Endothelial cell of umbilical vein (primary cell): ENCODE measurements at regions not wholly inside any gene's neighbourhood (a gene's known extent, or its start where the extent isn't known, plus 50 kb on each side); places are given as distances from the start of the nearest gene placed in this dataset.

Experiments used
- BruUV-seq: library from RNA; stranded (reverse); fragments of 400-500 nt; replicated peaks from 2 replicates; lab custom pipeline; 2021; lab: Mats Ljungman, UMichigan
- CTCF ChIA-PET: fragments of 300-600, 350-600 bp; sonication (Branson Sonifier 250); formaldehyde crosslinking; loops from one replicate; lab custom pipeline; 2021; ENCODE audit warnings: antibody characterized with exemption, inconsistent platforms; lab: Charles Lee
- POLR2A ChIA-PET: fragments of 300-600, 350-600 bp; sonication (Branson Sonifier 250); formaldehyde crosslinking; loops from one replicate; lab custom pipeline; 2021; ENCODE audit warnings: antibody characterized with exemption, inconsistent platforms; lab: Charles Lee
- DNase-seq: peaks from one replicate; pipeline ENCODE4 v3.0.0-alpha.2; 2011; ENCODE audit warnings: low read depth, low spot score
- FAIRE-seq: peaks from 2 replicates; lab custom pipeline; 2011; peaks lifted over from hg19 to GRCh38; lab: Jason Lieb, UNC
- H2AFZ ChIP-seq: 2 replicates; pipeline ENCODE4 v1.6.0; 2012; ENCODE audit warnings: low read depth, low read length, control low read depth, inconsistent platforms
- H3K27ac ChIP-seq: 2 replicates; pipeline ENCODE4 v1.5.1; 2011; ENCODE audit warnings: low read depth, mild to moderate bottlenecking, control low read depth, low read length, moderate library complexity; ENCODE audit not compliant: insufficient read depth
- H3K27me3 ChIP-seq, 2 experiments: 2 replicates each; pipeline versions ENCODE4 v1.6.0 to v1.6.1; 2011; ENCODE audit warnings: low read length in 2 of 2, mixed read lengths in 1 of 2; ENCODE audit not compliant: control insufficient read depth in 2 of 2, insufficient read depth in 2 of 2
- H3K36me3 ChIP-seq, 2 experiments: 2 replicates in 1 of 2; 3 replicates in 1 of 2; pipeline ENCODE4 v1.5.1; 2011; ENCODE audit warnings: low read length in 2 of 2, mild to moderate bottlenecking in 1 of 2, moderate library complexity in 1 of 2; ENCODE audit not compliant: control insufficient read depth in 2 of 2, insufficient read depth in 2 of 2; ENCODE audit errors: extremely low read depth in 1 of 2
- H3K4me1 ChIP-seq: 3 replicates; pipeline ENCODE4 v1.5.1; 2011; ENCODE audit warnings: mild to moderate bottlenecking, low read length; ENCODE audit not compliant: control insufficient read depth, insufficient read depth; ENCODE audit errors: extremely low read depth
- H3K4me2 ChIP-seq: 2 replicates; pipeline ENCODE4 v1.6.1; 2011; ENCODE audit warnings: low read length, control low read depth, mixed read lengths; ENCODE audit not compliant: insufficient read depth
- H3K4me3 ChIP-seq, 3 experiments: fragments of 200-600 bp in 1 of 3; sonication (generic), shearing (Covaris generic) in 1 of 3; replicated peaks in 1 of 3; 2 replicates each; pipeline ENCODE4 v1.5.1; 2011 to 2016; ENCODE audit warnings: control low read depth in 3 of 3, low read length in 3 of 3, mild to moderate bottlenecking in 2 of 3, inconsistent platforms in 1 of 3, low read depth in 1 of 3, moderate library complexity in 1 of 3; ENCODE audit not compliant: insufficient read depth in 1 of 3
- H3K79me2 ChIP-seq: 2 replicates; pipeline ENCODE4 v1.6.0; 2012; ENCODE audit warnings: low read length, inconsistent platforms; ENCODE audit not compliant: control insufficient read depth, insufficient read depth
- H3K9ac ChIP-seq: replicated peaks from 2 replicates; pipeline ENCODE3; 2011; ENCODE audit warnings: low read length, control low read depth; ENCODE audit not compliant: insufficient read depth; ENCODE audit errors: extremely low read depth
- H3K9me1 ChIP-seq: replicated peaks from 3 replicates; pipeline ENCODE4 v1.6.0; 2011; ENCODE audit warnings: mild to moderate bottlenecking, low read length; ENCODE audit not compliant: control insufficient read depth, insufficient read depth; ENCODE audit errors: extremely low read depth
- H3K9me3 ChIP-seq: replicated peaks from 2 replicates; pipeline ENCODE4 v1.5.1; 2012; ENCODE audit warnings: low read length, inconsistent platforms; ENCODE audit not compliant: control insufficient read depth, insufficient read depth
- H4K20me1 ChIP-seq: replicated peaks from 2 replicates; pipeline ENCODE3; 2011; ENCODE audit warnings: mild to moderate bottlenecking, low read length; ENCODE audit not compliant: control insufficient read depth, insufficient read depth; ENCODE audit errors: extremely low read depth
- MYC ChIP-seq: IDR thresholded peaks from one replicate; pipeline ENCODE4 v1.6.1; 2011; ENCODE audit warnings: mild to moderate bottlenecking, low read depth, low read length
- POLR2A ChIP-seq: IDR thresholded peaks from 2 replicates; pipeline ENCODE4 v1.6.1; 2012; ENCODE audit warnings: low read depth, mild to moderate bottlenecking, control low read depth, low read length
- POLR2AphosphoS5 ChIP-seq: IDR thresholded peaks from 2 replicates; pipeline ENCODE4 v1.6.1; 2012; ENCODE audit warnings: low read depth, mild to moderate bottlenecking, control low read depth, low read length, moderate library complexity; ENCODE audit not compliant: insufficient read depth
- dilution Hi-C: fragments of 300-500 bp; cut with MboI; formaldehyde crosslinking; loops from one replicate; pipeline ENCODE4 v1.15.0; 2019; ENCODE audit warnings: low sequenced_read_pairs; ENCODE audit not compliant: extremely low pct_ligation_motif_present
- intact Hi-C: fragments of 100-400 bp; cut with micrococcal nuclease; formaldehyde crosslinking; loops from one replicate; pipeline ENCODE4 v1.10.0; 2022
- TF ChIP-seq, protein P1 (sequence below), 2 donors: IDR thresholded peaks; 1 replicate in 1 of 2; 2 replicates in 1 of 2; pipeline ENCODE4 v1.5.1; 2011; ENCODE audit warnings: low read length in 2 of 2, mild to moderate bottlenecking in 2 of 2, moderate library complexity in 2 of 2, control low read depth in 1 of 2, inconsistent platforms in 1 of 2, low read depth in 1 of 2; ENCODE audit not compliant: insufficient read depth in 1 of 2; ENCODE audit errors: extremely low read depth in 1 of 2
- TF ChIP-seq, protein P2 (sequence below): IDR thresholded peaks from 2 replicates; pipeline ENCODE4 v1.6.1; 2011; ENCODE audit not compliant: insufficient read depth, insufficient read length

DNA sequence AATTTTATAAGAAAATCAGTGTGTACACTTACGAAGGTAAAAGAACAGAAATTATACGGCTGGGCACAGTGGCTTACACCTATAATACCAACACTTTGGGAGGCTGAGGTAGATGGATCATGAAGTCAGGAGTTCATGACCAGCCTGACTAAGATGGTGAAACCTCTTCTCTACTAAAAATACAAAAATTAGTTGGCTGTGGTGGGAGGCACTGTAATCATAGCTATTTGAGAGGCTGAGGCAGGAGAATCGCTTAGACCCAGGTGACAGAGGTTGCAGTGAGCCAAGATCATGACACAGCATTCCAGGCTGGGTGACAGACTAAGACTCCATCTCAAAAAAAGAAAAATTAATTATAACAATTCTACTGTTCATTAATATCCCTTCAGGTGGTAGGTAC is 151.9 kb downstream of the ZNF737 start:
- H4K20me1 ChIP-seq = no peaks in the 10 kb centered on the region
- H3K4me2 ChIP-seq = no peak overlapping the region
- no TSS peak for BruUV-seq
- H3K79me2 ChIP-seq = no peaks in the 10 kb centered on the region
- intact Hi-C loops = no loop called here
- TF ChIP-seq, protein P1, sequence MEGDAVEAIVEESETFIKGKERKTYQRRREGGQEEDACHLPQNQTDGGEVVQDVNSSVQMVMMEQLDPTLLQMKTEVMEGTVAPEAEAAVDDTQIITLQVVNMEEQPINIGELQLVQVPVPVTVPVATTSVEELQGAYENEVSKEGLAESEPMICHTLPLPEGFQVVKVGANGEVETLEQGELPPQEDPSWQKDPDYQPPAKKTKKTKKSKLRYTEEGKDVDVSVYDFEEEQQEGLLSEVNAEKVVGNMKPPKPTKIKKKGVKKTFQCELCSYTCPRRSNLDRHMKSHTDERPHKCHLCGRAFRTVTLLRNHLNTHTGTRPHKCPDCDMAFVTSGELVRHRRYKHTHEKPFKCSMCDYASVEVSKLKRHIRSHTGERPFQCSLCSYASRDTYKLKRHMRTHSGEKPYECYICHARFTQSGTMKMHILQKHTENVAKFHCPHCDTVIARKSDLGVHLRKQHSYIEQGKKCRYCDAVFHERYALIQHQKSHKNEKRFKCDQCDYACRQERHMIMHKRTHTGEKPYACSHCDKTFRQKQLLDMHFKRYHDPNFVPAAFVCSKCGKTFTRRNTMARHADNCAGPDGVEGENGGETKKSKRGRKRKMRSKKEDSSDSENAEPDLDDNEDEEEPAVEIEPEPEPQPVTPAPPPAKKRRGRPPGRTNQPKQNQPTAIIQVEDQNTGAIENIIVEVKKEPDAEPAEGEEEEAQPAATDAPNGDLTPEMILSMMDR (IDR thresholded peaks at IDR 0.05; ENCODE audit: extremely low read depth in 1 of 2, insufficient read depth in 1 of 2, low read depth in 1 of 2, low read length in 2 of 2) = no peak
- TF ChIP-seq POLR2AphosphoS5 (no peak), POLR2A (no peak), MYC (no peak)
- TF ChIP-seq, protein P2, sequence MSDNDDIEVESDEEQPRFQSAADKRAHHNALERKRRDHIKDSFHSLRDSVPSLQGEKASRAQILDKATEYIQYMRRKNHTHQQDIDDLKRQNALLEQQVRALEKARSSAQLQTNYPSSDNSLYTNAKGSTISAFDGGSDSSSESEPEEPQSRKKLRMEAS = no peak
- no peaks in the 10 kb centered on the region for H3K9me1 ChIP-seq
- no peak overlapping the region for H3K9ac ChIP-seq
- no peak overlapping the region for H2AFZ ChIP-seq
- dilution Hi-C loops = no loop called here
- ChIA-PET POLR2A (no interaction called here), CTCF (no interaction called here)
- H3K27me3 ChIP-seq = no peaks in the 10 kb centered on the region
- H3K27ac ChIP-seq = no peak overlapping the region
- H3K4me1 ChIP-seq = no peaks in the 10 kb centered on the region
- H3K9me3 ChIP-seq = no peaks in the 10 kb centered on the region
- no peak overlapping the region for H3K4me3 ChIP-seq
- H3K36me3 ChIP-seq = no peaks in the 10 kb centered on the region
- DNase-seq (no peak), FAIRE-seq (no peak)

DNA sequence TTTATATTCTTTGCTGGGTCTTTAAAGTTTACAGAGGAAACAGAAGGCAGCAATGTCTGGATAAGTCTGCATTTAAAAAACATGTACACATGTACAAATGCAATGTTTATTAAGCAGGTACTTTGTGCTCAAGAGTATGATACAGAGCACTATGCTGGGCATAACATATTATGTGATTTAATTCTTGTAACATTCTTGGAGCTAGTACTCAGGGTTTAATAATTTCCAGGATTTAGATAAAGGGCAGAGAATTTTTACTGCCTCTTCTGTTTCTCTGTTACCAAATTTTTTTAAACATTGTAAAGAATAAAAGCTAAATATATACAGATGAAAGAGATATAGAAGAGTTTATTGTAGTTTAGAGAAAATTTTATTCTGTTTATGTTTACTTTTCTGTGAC is 152.7 kb downstream of the ZNF737 start:
- no peak for DNase-seq
- intact Hi-C loops = no loop called here
- no TSS peak for BruUV-seq

More for the DNA sequence above, 152.7 kb downstream of the ZNF737 start:
- H3K79me2 ChIP-seq = no peaks in the 10 kb centered on the region
- no peaks in the 10 kb centered on the region for H3K9me3 ChIP-seq
- H3K4me2 ChIP-seq = no peak overlapping the region
- FAIRE-seq = no peak
- ChIA-PET POLR2A (no interaction called here), CTCF (no interaction called here)
- H2AFZ ChIP-seq = no peak overlapping the region
- dilution Hi-C loops = no loop called here
- no peak for TF ChIP-seq MYC
- TF ChIP-seq, protein P1 (IDR thresholded peaks at IDR 0.05; ENCODE audit: extremely low read depth in 1 of 2, insufficient read depth in 1 of 2, low read depth in 1 of 2, low read length in 2 of 2) = no peak
- no peak overlapping the region for H3K4me3 ChIP-seq
- no peaks in the 10 kb centered on the region for H3K27me3 ChIP-seq
- no peaks in the 10 kb centered on the region for H4K20me1 ChIP-seq
- H3K9me1 ChIP-seq = no peaks in the 10 kb centered on the region
- H3K36me3 ChIP-seq = no peaks in the 10 kb centered on the region
- no peak overlapping the region for H3K27ac ChIP-seq
- no peak overlapping the region for H3K9ac ChIP-seq
- no peaks in the 10 kb centered on the region for H3K4me1 ChIP-seq
